ENCODE measurements at regions not wholly inside any gene's neighbourhood (a gene's known extent, or its start where the extent isn't known, plus 50 kb on each side); places are given as distances from the start of the nearest gene placed in this dataset.

DNA sequence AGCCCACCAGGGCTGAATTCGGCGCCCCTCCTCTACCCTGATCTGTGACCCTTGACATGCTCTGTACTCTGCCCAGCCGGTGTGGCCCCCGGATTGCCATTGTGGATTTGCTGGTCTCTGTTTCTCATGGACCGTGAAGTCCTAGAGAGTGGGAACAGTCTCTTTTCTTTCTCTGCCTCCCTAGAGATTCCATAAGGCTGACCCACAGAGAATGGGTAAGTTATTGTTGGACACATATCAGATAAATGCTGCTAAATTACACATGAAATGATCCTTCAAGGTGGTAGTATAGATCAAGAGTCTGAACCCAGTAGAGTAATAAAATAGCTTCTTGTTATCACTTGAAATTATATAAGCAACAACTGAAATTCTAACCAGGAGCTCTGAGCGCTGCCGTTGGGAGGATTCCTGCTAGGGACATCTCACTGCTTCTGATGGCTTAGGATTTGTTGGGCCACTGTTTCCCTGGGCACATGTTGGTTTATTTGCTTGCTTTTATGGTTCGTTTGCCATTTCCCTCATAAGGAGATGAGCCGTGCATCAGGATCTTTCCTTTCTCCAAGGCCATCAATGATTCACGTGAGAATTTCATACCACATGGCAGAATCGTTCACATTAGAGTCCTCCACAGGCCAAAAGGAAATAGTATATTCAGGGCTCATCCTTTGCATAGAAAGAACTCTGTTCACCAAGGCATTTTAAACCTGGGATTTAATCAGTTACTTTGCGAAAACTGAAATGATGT lies 111.9 kb downstream of the ZBTB18 start:
- DNase-seq: no peak
- Mint-ChIP-seq H3K4me1 (no peaks in the 10 kb centered on the region), H3K36me3 (ENCODE audit: low read depth) (no peaks in the 10 kb centered on the region), H3K27me3 (peaks cover 5% of the 10 kb centered on the region), H3K27ac (no peak overlapping the region), H3K4me3 (no peak overlapping the region)
- no peak for ATAC-seq
- no peaks in the 10 kb centered on the region for H3K9me3 ChIP-seq (ENCODE audit: control insufficient read depth, low read length, poor library complexity, severe bottlenecking)

- Mint-ChIP-seq H3K27me3 (peaks cover 5% of the 10 kb centered on the region), H3K36me3 (ENCODE audit: low read depth) (no peaks in the 10 kb centered on the region), H3K4me3 (no peak overlapping the region), H3K27ac (no peak overlapping the region), H3K4me1 (no peaks in the 10 kb centered on the region)
- no peak for DNase-seq
- no peaks in the 10 kb centered on the region for H3K9me3 ChIP-seq (ENCODE audit: control insufficient read depth, low read length, poor library complexity, severe bottlenecking)
- ATAC-seq: no peak
These were observed 112.9 kb downstream of the ZBTB18 start for GRCh38 chr1:244163861-244164510.

GRCh38 chr1:244164511-244164890 lies 113.4 kb downstream of the ZBTB18 start:
- Mint-ChIP-seq H3K27me3 (peaks cover 5% of the 10 kb centered on the region), H3K4me3 (no peak overlapping the region), H3K27ac (no peak overlapping the region), H3K4me1 (no peaks in the 10 kb centered on the region), H3K36me3 (ENCODE audit: low read depth) (no peaks in the 10 kb centered on the region)
- H3K9me3 ChIP-seq (ENCODE audit: control insufficient read depth, low read length, poor library complexity, severe bottlenecking): no peaks in the 10 kb centered on the region
- DNase-seq (no peak), ATAC-seq (no peak)

DNA sequence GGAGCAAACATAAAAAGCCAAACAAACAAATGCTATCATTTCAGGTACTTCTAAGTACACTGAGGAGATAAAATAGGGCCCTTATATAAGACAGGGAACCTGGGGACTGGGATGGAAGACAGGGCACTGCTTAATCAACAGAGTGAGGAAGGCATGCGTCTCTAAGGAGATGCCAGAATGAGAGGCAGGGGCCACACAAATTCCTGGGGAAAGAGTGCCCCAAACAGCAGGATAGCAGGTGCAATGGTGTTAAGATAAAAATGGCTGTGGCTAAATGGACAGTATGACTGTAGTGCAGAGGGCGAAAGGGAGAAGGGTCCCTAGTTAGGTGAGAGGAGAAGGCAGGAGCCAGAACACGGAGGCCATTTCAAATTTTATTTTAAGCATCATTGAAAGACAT lies 113.9 kb downstream of the ZBTB18 start:
- no peaks in the 10 kb centered on the region for H3K9me3 ChIP-seq (ENCODE audit: control insufficient read depth, low read length, poor library complexity, severe bottlenecking)
- ATAC-seq (no peak), DNase-seq (no peak)
- H3K36me3 Mint-ChIP-seq (ENCODE audit: low read depth): no peaks in the 10 kb centered on the region
- H3K4me1 Mint-ChIP-seq: no peaks in the 10 kb centered on the region
- H3K27me3 Mint-ChIP-seq: peaks cover 5% of the 10 kb centered on the region
- no peak overlapping the region for H3K27ac Mint-ChIP-seq
- no peak overlapping the region for H3K4me3 Mint-ChIP-seq

DNA sequence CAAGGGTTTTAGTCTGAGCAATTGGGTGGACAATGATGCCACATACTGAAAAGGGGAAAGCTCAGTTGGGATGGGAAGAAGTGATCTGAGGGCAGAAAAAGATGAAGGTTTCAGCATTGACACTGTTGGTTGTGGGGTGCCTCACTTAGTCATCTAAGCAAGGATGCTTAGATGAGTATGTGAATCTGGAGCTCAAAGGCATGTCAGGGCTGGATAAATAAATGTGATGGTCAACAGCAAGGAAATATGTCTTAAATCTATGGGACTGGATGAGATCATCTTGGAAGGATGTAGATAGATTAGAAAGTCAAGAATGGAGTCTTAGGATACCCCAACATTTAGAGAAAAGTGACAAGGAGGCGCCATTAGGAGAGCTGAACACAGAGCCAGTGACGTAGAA lies 114.6 kb downstream of the ZBTB18 start:
- H3K27me3 Mint-ChIP-seq: peaks cover 5% of the 10 kb centered on the region
- DNase-seq: no peak
- H3K36me3 Mint-ChIP-seq (ENCODE audit: low read depth): no peaks in the 10 kb centered on the region
- H3K9me3 ChIP-seq (ENCODE audit: control insufficient read depth, low read length, poor library complexity, severe bottlenecking): no peaks in the 10 kb centered on the region
- no peak overlapping the region for H3K27ac Mint-ChIP-seq
- H3K4me3 Mint-ChIP-seq: no peak overlapping the region
- ATAC-seq: no peak
- H3K4me1 Mint-ChIP-seq: no peaks in the 10 kb centered on the region

DNA sequence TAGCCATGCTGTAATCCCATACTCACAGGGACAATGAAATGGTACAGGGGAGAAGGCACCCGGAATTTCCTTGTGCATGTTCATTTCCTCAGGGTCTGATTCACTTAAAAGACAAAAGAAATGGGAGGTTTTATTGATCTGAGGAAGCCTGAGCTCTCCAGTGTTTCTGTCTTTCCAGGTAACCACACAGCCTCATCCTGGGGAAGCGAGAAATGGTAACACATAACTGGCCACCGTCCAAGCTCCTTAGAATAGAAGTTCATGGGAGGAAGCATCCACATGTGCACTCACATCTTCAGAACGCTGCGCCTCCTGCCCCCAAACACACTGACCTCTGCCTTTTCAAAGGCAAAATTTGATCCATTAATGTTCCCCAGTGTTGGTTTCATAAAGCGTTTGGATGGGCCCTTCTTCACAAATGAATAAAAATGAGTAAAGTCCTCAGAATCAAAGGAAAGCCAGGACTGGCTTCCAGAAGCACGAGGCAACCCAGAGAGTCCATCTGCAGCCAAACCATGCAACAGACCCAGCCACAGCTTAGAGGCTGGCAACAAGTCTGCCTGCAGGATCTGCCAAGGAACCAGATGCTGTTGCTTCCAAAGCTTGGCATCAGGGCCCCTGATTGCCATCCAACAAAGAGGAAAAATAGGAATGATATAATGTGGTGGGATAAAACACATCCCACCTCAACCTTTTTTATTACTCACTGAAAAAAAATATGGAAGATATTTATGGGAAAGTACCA lies 120.3 kb downstream of the ZBTB18 start:
- peaks cover 4% of the 10 kb centered on the region for H3K36me3 Mint-ChIP-seq (ENCODE audit: low read depth)
- H3K4me3 Mint-ChIP-seq: no peak overlapping the region
- H3K27ac Mint-ChIP-seq: no peak overlapping the region
- ATAC-seq: no peak
- H3K9me3 ChIP-seq (ENCODE audit: control insufficient read depth, low read length, poor library complexity, severe bottlenecking): no peaks in the 10 kb centered on the region
- no peaks in the 10 kb centered on the region for H3K4me1 Mint-ChIP-seq
- no peak for DNase-seq
- peaks cover 17% of the 10 kb centered on the region for H3K27me3 Mint-ChIP-seq

- Mint-ChIP-seq H3K27me3 (peaks cover 32% of the 10 kb centered on the region), H3K36me3 (ENCODE audit: low read depth) (peaks cover 4% of the 10 kb centered on the region), H3K27ac (no peak overlapping the region), H3K4me3 (no peak overlapping the region), H3K4me1 (no peaks in the 10 kb centered on the region)
- ATAC-seq (no peak), DNase-seq (no peak)
- H3K9me3 ChIP-seq (ENCODE audit: control insufficient read depth, low read length, poor library complexity, severe bottlenecking): no peaks in the 10 kb centered on the region
These were observed 122.2 kb downstream of the ZBTB18 start for GRCh38 chr1:244173240-244173639.

GRCh38 chr1:244173769-244174168 lies 122.7 kb downstream of the ZBTB18 start:
- ATAC-seq (no peak), DNase-seq (no peak)
- Mint-ChIP-seq H3K36me3 (ENCODE audit: low read depth) (peaks cover 4% of the 10 kb centered on the region), H3K4me1 (no peaks in the 10 kb centered on the region), H3K27ac (no peak overlapping the region), H3K27me3 (peaks cover 32% of the 10 kb centered on the region), H3K4me3 (no peak overlapping the region)
- no peaks in the 10 kb centered on the region for H3K9me3 ChIP-seq (ENCODE audit: control insufficient read depth, low read length, poor library complexity, severe bottlenecking)

GRCh38 chr1:244174922-244175521 lies 123.9 kb downstream of the ZBTB18 start:
- H3K27ac Mint-ChIP-seq: no peak overlapping the region
- DNase-seq (no peak), ATAC-seq (no peak)
- H3K36me3 Mint-ChIP-seq (ENCODE audit: low read depth): peaks cover 4% of the 10 kb centered on the region
- H3K9me3 ChIP-seq (ENCODE audit: control insufficient read depth, low read length, poor library complexity, severe bottlenecking): no peaks in the 10 kb centered on the region
- H3K4me1 Mint-ChIP-seq: no peaks in the 10 kb centered on the region
- H3K4me3 Mint-ChIP-seq: no peak overlapping the region
- peaks cover 32% of the 10 kb centered on the region for H3K27me3 Mint-ChIP-seq

- H3K27me3 Mint-ChIP-seq: peaks cover 37% of the 10 kb centered on the region
- no peak overlapping the region for H3K4me3 Mint-ChIP-seq
- DNase-seq (no peak), ATAC-seq (no peak)
- H3K9me3 ChIP-seq (ENCODE audit: control insufficient read depth, low read length, poor library complexity, severe bottlenecking): no peaks in the 10 kb centered on the region
- H3K27ac Mint-ChIP-seq: no peak overlapping the region
- no peaks in the 10 kb centered on the region for H3K4me1 Mint-ChIP-seq
- peaks cover 4% of the 10 kb centered on the region for H3K36me3 Mint-ChIP-seq (ENCODE audit: low read depth)
These were observed 125.1 kb downstream of the ZBTB18 start for GRCh38 chr1:244176201-244176600.

- peaks cover 30% of the 10 kb centered on the region for H3K27me3 Mint-ChIP-seq
- no peaks in the 10 kb centered on the region for H3K4me1 Mint-ChIP-seq
- ATAC-seq: no peak
- peaks cover 2% of the 10 kb centered on the region for H3K36me3 Mint-ChIP-seq (ENCODE audit: low read depth)
- no peak overlapping the region for H3K4me3 Mint-ChIP-seq
- no peak for DNase-seq
- no peaks in the 10 kb centered on the region for H3K9me3 ChIP-seq (ENCODE audit: control insufficient read depth, low read length, poor library complexity, severe bottlenecking)
- H3K27ac Mint-ChIP-seq: no peak overlapping the region
These were observed 129.2 kb downstream of the ZBTB18 start for GRCh38 chr1:244180256-244180655.

GRCh38 chr1:244181867-244182266 lies 130.8 kb downstream of the ZBTB18 start:
- ATAC-seq: no peak
- H3K27me3 Mint-ChIP-seq: peaks cover 21% of the 10 kb centered on the region
- no peak for DNase-seq
- no peak overlapping the region for H3K4me3 Mint-ChIP-seq
- H3K36me3 Mint-ChIP-seq (ENCODE audit: low read depth): no peaks in the 10 kb centered on the region
- H3K9me3 ChIP-seq (ENCODE audit: control insufficient read depth, low read length, poor library complexity, severe bottlenecking): no peaks in the 10 kb centered on the region
- H3K4me1 Mint-ChIP-seq: no peaks in the 10 kb centered on the region
- no peak overlapping the region for H3K27ac Mint-ChIP-seq

DNA sequence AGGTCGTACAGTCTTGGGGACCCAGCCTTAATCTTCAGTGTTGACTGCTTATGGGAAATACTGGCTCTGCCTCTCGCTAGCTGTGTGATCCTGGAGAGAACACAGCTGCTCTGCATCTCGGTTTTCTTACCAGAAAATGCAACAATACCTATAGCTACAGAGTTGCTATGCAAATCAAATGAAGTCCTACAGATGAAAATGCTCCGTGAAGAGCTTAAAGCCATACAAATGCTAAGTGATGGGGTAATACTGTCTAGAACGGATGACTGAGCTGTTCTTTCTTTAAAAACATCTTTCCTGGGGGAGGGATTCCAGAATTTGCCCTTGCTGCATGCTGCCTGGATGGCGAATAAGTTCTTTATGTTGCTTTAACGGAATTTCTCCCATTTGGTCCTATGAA lies 132.0 kb downstream of the ZBTB18 start:
- ATAC-seq (no peak), DNase-seq (no peak)
- H3K36me3 Mint-ChIP-seq (ENCODE audit: low read depth): no peaks in the 10 kb centered on the region
- H3K27ac Mint-ChIP-seq: no peak overlapping the region
- H3K27me3 Mint-ChIP-seq: peaks cover 20% of the 10 kb centered on the region
- no peak overlapping the region for H3K4me3 Mint-ChIP-seq
- no peaks in the 10 kb centered on the region for H3K4me1 Mint-ChIP-seq
- H3K9me3 ChIP-seq (ENCODE audit: control insufficient read depth, low read length, poor library complexity, severe bottlenecking): no peaks in the 10 kb centered on the region
